Esophagus squamous epithelium (tissue), 5 donors: ENCODE measurements at regions not wholly inside any gene's neighbourhood (a gene's known extent, or its start where the extent isn't known, plus 50 kb on each side); places are given as distances from the start of the nearest gene placed in this dataset.
"Not testable (repeated sequence)": the region's sequence is repeated elsewhere in the genome, so short reads cannot be mapped to it uniquely, and the experiment has no call there.

Source experiments
- DNase-seq: peaks from one replicate; lab custom pipeline; 2025; lab: John Stamatoyannopoulos, UW
- H3K27ac ChIP-seq, 4 donors: fragments of 200-600 bp; sonication (generic); one replicate each; pipeline ENCODE4 v1.5.1; 2016 to 2019; ENCODE audit warnings: mild to moderate bottlenecking in 1 of 4
- H3K27me3 ChIP-seq, 4 donors: fragments of 200-600 bp; sonication (generic); 1 replicate in 3 of 4; 2 replicates in 1 of 4; pipeline versions ENCODE4 v1.5.1 to v1.6.0; 2017 to 2021; ENCODE audit warnings: antibody characterized with exemption in 1 of 4
- H3K36me3 ChIP-seq, 3 donors: fragments of 200-600 bp; sonication (generic); one replicate each; pipeline ENCODE4 v1.5.1; 2016 to 2019
- H3K4me1 ChIP-seq, 3 donors: fragments of 200-600 bp; sonication (generic); one replicate each; pipeline ENCODE4 v1.5.1; 2017 to 2019
- H3K4me3 ChIP-seq, 4 donors: fragments of 200-600 bp; sonication (generic); 1 replicate in 3 of 4; 2 replicates in 1 of 4; pipeline ENCODE4 v1.5.1; 2016 to 2019; ENCODE audit warnings: mild to moderate bottlenecking in 2 of 4, moderate library complexity in 1 of 4
- H3K9me3 ChIP-seq, 3 donors: fragments of 200-600 bp; sonication (generic); one replicate each; pipeline ENCODE4 v1.5.1; 2016 to 2019
- CTCF ChIP-seq, 6 experiments: fragments of 450-650 bp in 4 of 6; fragments of 200-600 bp in 2 of 6; sonication (generic) in 2 of 6; IDR thresholded peaks; one replicate each; pipeline ENCODE4 v1.5.1; 2016 to 2019; ENCODE audit warnings: antibody characterized with exemption in 6 of 6, mild to moderate bottlenecking in 4 of 6, moderate library complexity in 4 of 6
- POLR2A ChIP-seq, 4 donors: fragments of 450-650 bp; IDR thresholded peaks; one replicate each; pipeline ENCODE4 v1.6.1; 2017; ENCODE audit warnings: antibody characterized with exemption in 4 of 4, mild to moderate bottlenecking in 4 of 4, moderate library complexity in 3 of 4
- WGBS, 2 donors: methylation state at CpG; one replicate each; pipeline ENCODE4 v1.1.5; 2018; 5-methylcytosine and 5-hydroxymethylcytosine counted together
- intact Hi-C: fragments of 100-400 bp; cut with DNase I; formaldehyde crosslinking; loops from one replicate; pipeline ENCODE4 v1.15.0; 2022
- donor health status: DM: yes; HTN: yes; CAD: no.

GRCh38 chr14:97137705-97138104 lies 340.5 kb downstream of the VRK1 start:
- H3K27ac ChIP-seq, result no peak overlapping the region
- DNase-seq, result no peak
- TF ChIP-seq POLR2A (IDR thresholded peaks at IDR 0.05), result no peak
- TF ChIP-seq CTCF (IDR thresholded peaks at IDR 0.05), result no peak
- no peaks in the 10 kb centered on the region for H3K4me1 ChIP-seq
- no peaks in the 10 kb centered on the region for H3K27me3 ChIP-seq
- H3K4me3 ChIP-seq, result no peak overlapping the region
- WGBS, 2 donors, result 34 to 42% methylated on average over 6 to 7 of the region's 7 CpGs
- no peaks in the 10 kb centered on the region for H3K36me3 ChIP-seq
- intact Hi-C loops, result no loop called here
- no peaks in the 10 kb centered on the region for H3K9me3 ChIP-seq

GRCh38 chr14:97138801-97139200 lies 341.6 kb downstream of the VRK1 start:
- 70 to 90% methylated on average over 4 of the region's 4 CpGs for WGBS, 2 donors
- TF ChIP-seq CTCF (IDR thresholded peaks at IDR 0.05) (no peak), POLR2A (IDR thresholded peaks at IDR 0.05) (no peak)
- Histone ChIP-seq H3K27ac (no peak overlapping the region), H3K4me1 (no peaks in the 10 kb centered on the region), H3K9me3 (no peaks in the 10 kb centered on the region), H3K4me3 (no peak overlapping the region), H3K27me3 (no peaks in the 10 kb centered on the region), H3K36me3 (no peaks in the 10 kb centered on the region)
- intact Hi-C loops, result no loop called here
- no peak for DNase-seq

GRCh38 chr14:97143011-97143410 lies 345.8 kb downstream of the VRK1 start:
- Histone ChIP-seq H3K36me3 (no peaks in the 10 kb centered on the region), H3K27ac (no peak overlapping the region), H3K4me3 (no peak overlapping the region), H3K4me1 (no peaks in the 10 kb centered on the region), H3K27me3 (peaks cover 0 to 8% (median 0%) of the 10 kb centered on the region in 4 donors), H3K9me3 (no peaks in the 10 kb centered on the region)
- intact Hi-C loops, result no loop called here
- 94 to 96% methylated on average over 1 of the region's 1 CpG for WGBS, 2 donors
- DNase-seq, result no peak
- TF ChIP-seq CTCF (IDR thresholded peaks at IDR 0.05) (no peak), POLR2A (IDR thresholded peaks at IDR 0.05) (no peak)

- no peaks in the 10 kb centered on the region for H3K9me3 ChIP-seq
- H3K27me3 ChIP-seq, result peaks cover 0 to 8% (median 0%) of the 10 kb centered on the region in 4 donors
- TF ChIP-seq CTCF (IDR thresholded peaks at IDR 0.05) (no peak), POLR2A (IDR thresholded peaks at IDR 0.05) (no peak)
- DNase-seq, result no peak
- WGBS, 2 donors, result 37 to 72% methylated on average over 4 of the region's 4 CpGs
- no peak overlapping the region for H3K4me3 ChIP-seq
- H3K4me1 ChIP-seq, result no peaks in the 10 kb centered on the region
- no peak overlapping the region for H3K27ac ChIP-seq
- intact Hi-C loops, result no loop called here
- H3K36me3 ChIP-seq, result no peaks in the 10 kb centered on the region
Measured at GRCh38 chr14:97143456-97143855, 346.3 kb downstream of the VRK1 start.

- DNase-seq, H3K36me3 ChIP-seq, H3K27ac ChIP-seq, H3K4me1 ChIP-seq, H3K27me3 ChIP-seq, H3K4me3 ChIP-seq, intact Hi-C loops, H3K9me3 ChIP-seq: not testable (repeated sequence)
Measured at GRCh38 chr14:97148021-97148420, 350.8 kb downstream of the VRK1 start.

GRCh38 chr14:97149775-97150174 lies 352.6 kb downstream of the VRK1 start:
- H3K27me3 ChIP-seq, result peaks cover 0 to 13% (median 0%) of the 10 kb centered on the region in 4 donors

More at GRCh38 chr14:97149775-97150174, 352.6 kb downstream of the VRK1 start:
- Histone ChIP-seq H3K9me3 (no peaks in the 10 kb centered on the region), H3K4me3 (no peak overlapping the region), H3K36me3 (no peaks in the 10 kb centered on the region), H3K4me1 (no peaks in the 10 kb centered on the region), H3K27ac (no peak overlapping the region)
- 58 to 65% methylated on average over 3 of the region's 3 CpGs for WGBS, 2 donors
- DNase-seq, result no peak
- intact Hi-C loops, result no loop called here
- TF ChIP-seq CTCF (IDR thresholded peaks at IDR 0.05) (no peak), POLR2A (IDR thresholded peaks at IDR 0.05) (no peak)
